ENCODE measurements at regions not wholly inside any gene's neighbourhood (a gene's known extent, or its start where the extent isn't known, plus 50 kb on each side); places are given as distances from the start of the nearest gene placed in this dataset.

DNA sequence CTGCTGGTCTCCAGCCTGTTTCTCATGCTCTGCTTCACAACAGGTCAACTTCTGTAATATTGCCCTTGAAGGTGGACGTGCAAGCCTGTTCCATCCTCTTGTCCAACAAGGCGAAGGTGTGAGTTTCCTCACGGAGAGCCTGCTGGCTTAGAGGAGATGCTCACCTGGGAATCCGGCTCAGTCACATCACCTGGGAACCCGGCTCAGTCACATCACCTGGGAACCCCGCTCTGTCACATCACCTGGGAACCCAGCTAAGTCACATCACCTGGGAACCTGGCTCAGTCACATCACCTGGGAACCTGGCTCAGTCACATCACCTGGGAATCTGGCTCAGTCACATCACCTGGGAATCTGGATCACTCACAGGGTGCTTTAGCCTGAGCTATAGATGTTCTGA is 230.1 kb downstream of the ERMARD start:
- intact Hi-C loops (cut with micrococcal nuclease): no loop called here
- 84% methylated on average over 6 of the region's 6 CpGs for WGBS (ENCODE audit: insufficient coverage)
- H3K27me3 Mint-ChIP-seq (ENCODE audit: low read depth in 2 of 2): peaks cover 22 to 39% of the 10 kb centered on the region in 2 donors

DNA sequence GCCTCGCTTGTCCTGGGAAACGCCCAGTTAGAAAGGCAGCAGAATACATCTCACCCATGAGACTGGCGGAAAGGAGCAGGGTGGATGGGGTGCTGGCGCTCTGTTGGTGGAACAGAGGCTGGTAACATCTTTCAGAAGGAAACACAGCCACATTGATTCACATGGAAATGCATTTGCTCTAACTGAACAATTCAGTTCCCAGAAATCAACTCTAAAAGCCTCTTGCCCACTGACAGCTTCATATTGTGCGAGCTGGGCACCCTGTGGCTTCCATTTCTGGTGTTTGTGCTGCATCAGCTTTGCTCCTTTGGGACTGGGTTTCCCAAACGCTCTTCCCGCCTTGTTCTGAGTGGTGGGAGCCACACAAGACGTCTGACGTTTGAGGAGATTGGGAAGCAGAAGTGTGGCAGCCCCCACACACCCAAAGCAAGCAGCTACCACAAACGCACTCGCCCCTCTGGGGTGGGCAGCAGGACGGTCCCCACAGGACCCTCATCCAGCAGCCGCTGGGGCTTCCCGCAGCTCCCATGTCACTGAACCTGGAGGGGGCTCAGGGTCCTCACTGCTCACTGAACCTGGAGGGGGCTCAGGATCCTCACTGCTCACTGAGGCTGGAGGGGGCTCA is 229.5 kb downstream of the ERMARD start:
- 91% methylated on average over 14 of the region's 14 CpGs for WGBS (ENCODE audit: insufficient coverage)
- intact Hi-C loops (cut with micrococcal nuclease): no loop called here
- no peak overlapping the region for H3K27ac Mint-ChIP-seq
- H3K27me3 Mint-ChIP-seq (ENCODE audit: low read depth in 2 of 2): peaks cover 27 to 39% of the 10 kb centered on the region in 2 donors
- H3K36me3 Mint-ChIP-seq: no peaks in the 10 kb centered on the region
- H3K4me1 Mint-ChIP-seq: peaks cover 15 to 18% of the 10 kb centered on the region in 2 donors
- no peaks in the 10 kb centered on the region for H3K9me3 ChIP-seq (ENCODE audit: control insufficient read depth, insufficient read depth, low read length)
- H3K4me3 Mint-ChIP-seq: no peak overlapping the region
- no peak for DNase-seq
- H3K4me1 ChIP-seq (ENCODE audit: control insufficient read depth, insufficient read depth, low read length): peaks cover 20% of the 10 kb centered on the region
- no peak for ATAC-seq
- H3K27me3 ChIP-seq (ENCODE audit: control insufficient read depth, insufficient read depth, low read length): peaks cover 2% of the 10 kb centered on the region
- H3K36me3 ChIP-seq (ENCODE audit: control insufficient read depth, insufficient read depth, low read length): no peaks in the 10 kb centered on the region
- no peak overlapping the region for H3K27ac ChIP-seq (ENCODE audit: low read length)
- H3K4me3 ChIP-seq (ENCODE audit: low read length): no peak overlapping the region
- no peaks in the 10 kb centered on the region for H3K9me3 Mint-ChIP-seq
- TF ChIP-seq, protein P1, sequence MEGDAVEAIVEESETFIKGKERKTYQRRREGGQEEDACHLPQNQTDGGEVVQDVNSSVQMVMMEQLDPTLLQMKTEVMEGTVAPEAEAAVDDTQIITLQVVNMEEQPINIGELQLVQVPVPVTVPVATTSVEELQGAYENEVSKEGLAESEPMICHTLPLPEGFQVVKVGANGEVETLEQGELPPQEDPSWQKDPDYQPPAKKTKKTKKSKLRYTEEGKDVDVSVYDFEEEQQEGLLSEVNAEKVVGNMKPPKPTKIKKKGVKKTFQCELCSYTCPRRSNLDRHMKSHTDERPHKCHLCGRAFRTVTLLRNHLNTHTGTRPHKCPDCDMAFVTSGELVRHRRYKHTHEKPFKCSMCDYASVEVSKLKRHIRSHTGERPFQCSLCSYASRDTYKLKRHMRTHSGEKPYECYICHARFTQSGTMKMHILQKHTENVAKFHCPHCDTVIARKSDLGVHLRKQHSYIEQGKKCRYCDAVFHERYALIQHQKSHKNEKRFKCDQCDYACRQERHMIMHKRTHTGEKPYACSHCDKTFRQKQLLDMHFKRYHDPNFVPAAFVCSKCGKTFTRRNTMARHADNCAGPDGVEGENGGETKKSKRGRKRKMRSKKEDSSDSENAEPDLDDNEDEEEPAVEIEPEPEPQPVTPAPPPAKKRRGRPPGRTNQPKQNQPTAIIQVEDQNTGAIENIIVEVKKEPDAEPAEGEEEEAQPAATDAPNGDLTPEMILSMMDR (IDR thresholded peaks at IDR 0.05): no peak

More for the DNA sequence above, 230.1 kb downstream of the ERMARD start:
- Histone ChIP-seq H3K27ac (ENCODE audit: low read length) (no peak overlapping the region), H3K4me1 (ENCODE audit: control insufficient read depth, insufficient read depth, low read length) (peaks cover 14% of the 10 kb centered on the region), H3K4me3 (ENCODE audit: low read length) (no peak overlapping the region), H3K36me3 (ENCODE audit: control insufficient read depth, insufficient read depth, low read length) (no peaks in the 10 kb centered on the region), H3K27me3 (ENCODE audit: control insufficient read depth, insufficient read depth, low read length) (peaks cover 2% of the 10 kb centered on the region), H3K9me3 (ENCODE audit: control insufficient read depth, insufficient read depth, low read length) (no peaks in the 10 kb centered on the region)
- H3K36me3 Mint-ChIP-seq: no peaks in the 10 kb centered on the region
- no peak overlapping the region for H3K27ac Mint-ChIP-seq
- no peak overlapping the region for H3K4me3 Mint-ChIP-seq
- DNase-seq (no peak), ATAC-seq (no peak)
- peaks cover 10 to 12% of the 10 kb centered on the region in 2 donors for H3K4me1 Mint-ChIP-seq
- H3K9me3 Mint-ChIP-seq: no peaks in the 10 kb centered on the region
- TF ChIP-seq, protein P1 (IDR thresholded peaks at IDR 0.05): no peak

DNA sequence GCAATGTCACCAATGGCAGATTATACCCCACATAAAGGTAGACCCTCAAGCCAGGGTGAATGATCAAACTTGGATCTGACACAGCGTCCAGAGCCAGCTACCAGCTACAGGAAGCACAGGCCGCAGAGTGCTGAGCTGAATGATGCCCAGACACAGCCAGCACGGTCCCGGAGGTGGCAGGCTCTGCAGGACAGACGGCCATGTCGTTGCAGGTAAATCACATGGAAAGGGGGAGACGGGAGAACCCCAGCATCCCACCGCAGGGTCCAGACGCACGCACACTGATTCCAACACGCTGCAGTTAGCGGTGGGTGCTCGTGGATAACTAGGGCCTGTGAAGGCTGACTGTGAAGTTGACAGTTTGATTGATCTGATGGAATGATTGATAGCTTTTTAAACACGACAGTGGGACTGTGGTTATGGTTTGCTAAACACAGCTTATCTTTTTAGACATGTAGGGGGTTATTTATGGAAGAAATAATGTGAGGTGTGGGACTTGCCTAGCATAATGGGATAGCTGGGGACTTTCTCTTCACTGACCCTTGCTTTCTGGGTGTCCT is 228.5 kb downstream of the ERMARD start:
- Mint-ChIP-seq H3K9me3 (no peaks in the 10 kb centered on the region), H3K36me3 (no peaks in the 10 kb centered on the region), H3K4me1 (peaks cover 17 to 20% of the 10 kb centered on the region in 2 donors), H3K4me3 (no peak overlapping the region), H3K27me3 (ENCODE audit: low read depth in 2 of 2) (peaks cover 27 to 39% of the 10 kb centered on the region in 2 donors), H3K27ac (no peak overlapping the region)
- ATAC-seq: no peak
- Histone ChIP-seq H3K27me3 (ENCODE audit: control insufficient read depth, insufficient read depth, low read length) (peaks cover 2% of the 10 kb centered on the region), H3K4me3 (ENCODE audit: low read length) (no peak overlapping the region), H3K9me3 (ENCODE audit: control insufficient read depth, insufficient read depth, low read length) (no peaks in the 10 kb centered on the region), H3K27ac (ENCODE audit: low read length) (no peak overlapping the region), H3K36me3 (ENCODE audit: control insufficient read depth, insufficient read depth, low read length) (no peaks in the 10 kb centered on the region), H3K4me1 (ENCODE audit: control insufficient read depth, insufficient read depth, low read length) (peaks cover 26% of the 10 kb centered on the region)
- TF ChIP-seq, protein P1 (IDR thresholded peaks at IDR 0.05): no peak
- intact Hi-C loops (cut with micrococcal nuclease): no loop called here
- DNase-seq: no peak
- 91% methylated on average over 14 of the region's 14 CpGs for WGBS (ENCODE audit: insufficient coverage)

Measured in natural killer cell (primary cell).